H1 (cell line): ENCODE measurements at regions not wholly inside any gene's neighbourhood (a gene's known extent, or its start where the extent isn't known, plus 50 kb on each side); places are given as distances from the start of the nearest gene placed in this dataset.

ENCODE experiments used
- JUN ChIP-seq: IDR thresholded peaks from 2 replicates; pipeline ENCODE4 v1.6.1; 2011; ENCODE audit warnings: low read depth, mild to moderate bottlenecking, improper control_type of control experiment, low read length
- SP2 ChIP-seq: IDR thresholded peaks from 2 replicates; pipeline ENCODE4 v1.6.1; 2012; ENCODE audit warnings: mild to moderate bottlenecking, low read length, inconsistent platforms

GRCh38 chr2:147639891-147640290 is 204.9 kb upstream of the ACVR2A start (continued):
- TF ChIP-seq JUN (no peak), SP2 (no peak)
